Head of caudate nucleus (tissue), 42 donors: ENCODE measurements at regions not wholly inside any gene's neighbourhood (a gene's known extent, or its start where the extent isn't known, plus 50 kb on each side); places are given as distances from the start of the nearest gene placed in this dataset.
A peak's percentile ranks its signal among the peaks of the same experiment; 100 is the strongest.
"Not testable (repeated sequence)": the region's sequence is repeated elsewhere in the genome, so short reads cannot be mapped to it uniquely, and the experiment has no call there.

Source experiments
- DNase-seq, 42 donors: peaks; one replicate each; pipeline versions ENCODE4 v3.0.0 to v3.0.0-alpha.2; 2020 to 2021; ENCODE audit warnings: mixed read lengths in 7 of 42
- intact Hi-C: fragments of 100-400 bp; cut with DNase I; formaldehyde crosslinking; loops from one replicate; pipeline ENCODE4 v1.15.0; 2022

GRCh38 chr5:106628456-106628855, 1042.3 kb downstream of the EFNA5 start:
- DNase-seq: not testable (repeated sequence)

GRCh38 chr5:106610041-106610440, 1060.7 kb downstream of the EFNA5 start:
- no peak for DNase-seq
- intact Hi-C loops: no loop called here

More at GRCh38 chr5:106628456-106628855, 1042.3 kb downstream of the EFNA5 start:
- intact Hi-C loops: not testable (repeated sequence)

- DNase-seq: no peak
- intact Hi-C loops: no loop called here
Measured at GRCh38 chr5:106601620-106602019, 1069.1 kb downstream of the EFNA5 start.

- intact Hi-C loops: no loop called here
- DNase-seq: no peak
Measured at GRCh38 chr5:106600803-106601202, 1069.9 kb downstream of the EFNA5 start.

- DNase-seq: no peak
- intact Hi-C loops: no loop called here
Measured at GRCh38 chr5:106595864-106596263, 1074.9 kb downstream of the EFNA5 start.

GRCh38 chr5:106584268-106584667, 1086.5 kb downstream of the EFNA5 start:
- intact Hi-C loops: no loop called here
- no peak for DNase-seq

- no peak for DNase-seq
- intact Hi-C loops: no loop called here
Measured at GRCh38 chr5:106578736-106579135, 1092.0 kb downstream of the EFNA5 start.

GRCh38 chr5:106574820-106575219, 1095.9 kb downstream of the EFNA5 start:
- intact Hi-C loops: no loop called here

GRCh38 chr5:106566031-106566430, 1104.7 kb downstream of the EFNA5 start:
- intact Hi-C loops: no loop called here
- no peak for DNase-seq

More at GRCh38 chr5:106574820-106575219, 1095.9 kb downstream of the EFNA5 start:
- no peak for DNase-seq

- intact Hi-C loops: no loop called here
- DNase-seq: no peak
Measured at GRCh38 chr5:106545325-106545724, 1125.4 kb downstream of the EFNA5 start.

GRCh38 chr5:106543330-106543729, 1127.4 kb downstream of the EFNA5 start:
- intact Hi-C loops: no loop called here
- no peak for DNase-seq

- no peak for DNase-seq
- intact Hi-C loops: no loop called here
Measured at GRCh38 chr5:106530150-106530549, 1140.6 kb downstream of the EFNA5 start.

- intact Hi-C loops: no loop called here
- DNase-seq: no peak
Measured at GRCh38 chr5:106525438-106525837, 1145.3 kb downstream of the EFNA5 start.

GRCh38 chr5:106523852-106524251, 1146.9 kb downstream of the EFNA5 start:
- DNase-seq: no peak
- intact Hi-C loops: no loop called here

GRCh38 chr5:106522296-106522695, 1148.4 kb downstream of the EFNA5 start:
- intact Hi-C loops: no loop called here
- no peak for DNase-seq

- DNase-seq: peak in 30 of 42 donors; percentile 2 to 64 (median 20)
- intact Hi-C loops: no loop called here
Measured at GRCh38 chr5:106521701-106522100, 1149.0 kb downstream of the EFNA5 start.

GRCh38 chr5:106510321-106510720, 1160.4 kb downstream of the EFNA5 start:
- intact Hi-C loops: no loop called here
- no peak for DNase-seq

GRCh38 chr5:106508894-106509293, 1161.8 kb downstream of the EFNA5 start:
- intact Hi-C loops: no loop called here
- no peak for DNase-seq

- no peak for DNase-seq
- intact Hi-C loops: no loop called here
Measured at GRCh38 chr5:106493910-106494309, 1176.8 kb downstream of the EFNA5 start.

- intact Hi-C loops: no loop called here
- no peak for DNase-seq
Measured at GRCh38 chr5:106489004-106489403, 1181.7 kb downstream of the EFNA5 start.

- intact Hi-C loops: no loop called here
- no peak for DNase-seq
Measured at GRCh38 chr5:106488407-106488806, 1182.3 kb downstream of the EFNA5 start.

GRCh38 chr5:106481374-106481773, 1189.4 kb downstream of the EFNA5 start:
- intact Hi-C loops: no loop called here
- DNase-seq: no peak
